HG02943 (cell line): ENCODE measurements at regions not wholly inside any gene's neighbourhood (a gene's known extent, or its start where the extent isn't known, plus 50 kb on each side); places are given as distances from the start of the nearest gene placed in this dataset.
"Not testable (repeated sequence)": the region's sequence is repeated elsewhere in the genome, so short reads cannot be mapped to it uniquely, and the experiment has no call there.

Experiments used
- ATAC-seq: cut with Tn5 transposase; IDR thresholded peaks from one replicate; pipeline ENCODE4 v1.9.1; 2021; ENCODE audit warnings: mild to moderate bottlenecking, low read depth, moderate library complexity; ENCODE audit not compliant: unreplicated experiment

DNA sequence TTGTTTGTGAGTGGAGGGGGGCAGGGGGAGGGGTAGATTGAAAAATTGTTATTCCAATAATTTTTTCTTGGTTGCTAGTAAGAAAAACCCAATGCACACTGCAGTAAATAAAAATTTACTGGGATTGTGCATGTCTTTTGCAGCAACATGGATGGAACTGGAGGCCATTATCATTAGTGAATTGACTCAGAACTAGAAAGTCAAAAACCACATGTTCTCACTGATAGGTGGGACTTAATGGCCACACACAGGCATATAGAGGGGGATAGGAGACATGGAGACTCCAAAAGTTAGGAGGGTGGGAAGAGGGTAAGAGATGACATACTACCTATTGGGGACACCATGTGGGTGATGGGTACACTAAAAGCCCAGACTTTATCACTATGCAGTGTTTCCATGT is 67.2 kb downstream of the BUB3 start:
- ATAC-seq, result no peak

DNA sequence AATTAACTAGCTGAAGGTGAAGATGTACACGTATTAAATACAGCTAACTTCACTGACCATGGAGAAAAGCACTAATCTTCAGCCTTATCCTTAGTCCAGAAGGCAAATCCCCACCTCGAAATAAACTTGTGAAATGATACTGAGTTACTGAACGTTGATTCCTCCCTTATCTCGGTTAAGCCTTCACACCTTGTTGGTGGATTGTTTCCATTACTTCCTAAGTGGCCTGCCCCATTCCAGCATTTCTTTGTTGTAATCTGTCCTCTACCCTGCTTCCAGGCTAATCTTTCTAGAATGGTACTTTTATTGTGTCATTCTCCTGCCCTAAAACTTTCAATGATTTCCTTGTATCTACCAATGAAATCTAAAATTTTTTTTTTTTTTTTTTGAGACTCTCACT is 68.6 kb downstream of the BUB3 start:
- no peak for ATAC-seq

DNA sequence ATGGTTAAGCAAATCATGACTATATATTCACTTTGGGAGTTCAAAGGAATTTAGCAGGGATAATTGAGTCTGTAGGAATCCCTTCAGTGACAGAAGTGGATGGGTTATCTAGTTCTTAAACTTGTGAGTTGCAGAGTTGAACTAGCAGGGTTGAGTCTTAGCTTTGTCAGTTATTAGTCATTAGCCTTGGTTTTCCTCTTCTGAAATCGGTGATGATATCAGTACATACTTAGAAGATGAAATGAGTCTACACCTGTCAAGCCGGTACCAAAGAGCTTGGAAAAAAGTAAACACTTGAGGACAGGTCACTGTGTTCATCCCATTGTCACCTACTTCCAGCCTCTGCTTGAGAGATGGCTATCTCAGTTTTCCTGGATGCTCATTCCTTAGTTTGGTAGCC is 73.5 kb downstream of the BUB3 start:
- no peak for ATAC-seq

DNA sequence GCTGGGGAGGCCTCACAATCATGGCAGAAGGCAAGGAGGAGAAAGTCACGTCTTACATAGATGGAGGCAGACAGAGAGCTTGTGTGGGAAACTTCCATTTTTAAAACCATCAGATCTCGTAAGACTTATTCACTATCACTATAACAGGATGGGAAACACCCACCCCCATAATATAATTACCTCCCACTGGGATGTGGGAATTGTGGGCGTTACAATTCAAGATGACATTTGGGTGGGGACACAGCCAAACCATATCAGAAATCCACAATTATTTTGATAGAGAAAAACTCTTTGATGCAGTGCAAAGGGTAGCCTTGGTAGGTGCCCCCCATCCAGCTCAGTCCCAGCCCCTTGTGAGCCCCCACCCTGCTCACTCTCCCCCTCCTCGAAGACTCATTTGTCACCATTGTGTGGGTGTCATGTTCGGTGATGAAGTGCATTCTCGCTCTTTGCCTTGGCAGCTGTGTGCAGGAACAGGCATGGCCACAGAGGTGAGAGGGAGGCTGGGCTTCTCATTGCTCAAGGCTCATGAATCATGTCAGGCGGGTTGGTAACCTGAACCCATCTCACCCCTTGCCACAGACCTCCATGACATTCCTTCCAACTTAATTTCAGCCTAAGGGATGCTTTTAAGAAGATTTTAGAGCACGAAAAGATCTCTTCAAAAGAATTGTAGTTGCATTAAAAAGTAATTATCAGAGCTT is 75.9 kb downstream of the BUB3 start:
- no peak for ATAC-seq

DNA sequence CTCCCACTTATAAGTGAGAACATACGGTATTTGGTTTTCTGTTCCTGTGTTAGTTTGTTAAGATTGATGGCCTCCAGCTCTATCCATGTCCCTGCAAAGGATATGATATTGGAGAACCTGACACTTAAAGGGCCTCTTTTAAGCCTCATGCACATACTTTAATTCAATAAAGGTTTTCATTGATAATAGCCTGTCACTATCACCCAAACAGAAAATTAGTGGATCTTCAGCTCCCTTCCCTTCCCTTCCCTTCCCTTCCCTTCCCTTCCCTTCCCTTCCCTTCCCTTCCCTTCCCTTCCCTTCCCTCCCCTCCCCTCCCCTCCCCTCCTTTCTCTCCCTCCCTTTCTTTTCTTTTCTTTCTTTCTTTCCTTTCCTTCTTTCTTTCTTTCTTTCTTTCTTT is 78.7 kb downstream of the BUB3 start:
- ATAC-seq, result not testable (repeated sequence)

DNA sequence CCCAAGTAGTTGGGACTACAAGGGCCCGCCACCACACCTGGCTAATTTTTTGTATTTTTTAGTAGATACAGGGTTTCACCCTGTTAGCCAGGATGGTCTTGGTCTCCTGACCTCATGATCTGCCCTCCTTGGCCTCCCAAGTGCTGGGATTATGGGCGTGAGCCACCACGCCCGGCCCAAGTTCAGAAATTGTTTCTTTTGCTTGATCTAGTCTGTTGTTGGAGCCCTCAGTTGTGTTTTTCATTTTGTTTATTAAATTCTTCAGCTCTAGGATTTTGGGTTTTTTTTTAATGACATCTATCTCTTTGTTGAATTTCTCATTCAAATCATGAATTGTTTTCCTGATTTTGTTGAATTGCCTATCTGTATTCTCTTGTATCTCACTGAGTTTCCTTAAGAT is 80.8 kb downstream of the BUB3 start:
- not testable (repeated sequence) for ATAC-seq

DNA sequence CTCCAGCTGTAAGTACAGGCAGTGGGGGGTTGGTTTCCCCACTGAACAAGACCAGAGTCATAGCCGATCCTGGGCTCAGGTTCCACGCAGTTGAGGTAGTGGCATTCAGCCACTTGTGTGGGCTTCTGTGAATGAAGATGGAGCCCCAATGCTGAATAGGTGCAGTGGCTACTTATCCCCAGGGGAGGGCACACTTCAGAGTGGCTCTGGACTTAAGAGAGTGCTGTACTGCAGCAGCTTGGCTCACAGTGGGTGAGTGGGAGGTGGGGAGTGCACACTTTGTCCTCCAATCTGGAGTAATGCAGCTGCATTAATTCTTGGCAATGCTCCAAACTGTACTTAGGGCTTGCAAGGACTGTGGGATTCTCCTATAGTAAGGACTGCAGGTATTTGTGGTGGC is 81.9 kb downstream of the BUB3 start:
- no peak for ATAC-seq

DNA sequence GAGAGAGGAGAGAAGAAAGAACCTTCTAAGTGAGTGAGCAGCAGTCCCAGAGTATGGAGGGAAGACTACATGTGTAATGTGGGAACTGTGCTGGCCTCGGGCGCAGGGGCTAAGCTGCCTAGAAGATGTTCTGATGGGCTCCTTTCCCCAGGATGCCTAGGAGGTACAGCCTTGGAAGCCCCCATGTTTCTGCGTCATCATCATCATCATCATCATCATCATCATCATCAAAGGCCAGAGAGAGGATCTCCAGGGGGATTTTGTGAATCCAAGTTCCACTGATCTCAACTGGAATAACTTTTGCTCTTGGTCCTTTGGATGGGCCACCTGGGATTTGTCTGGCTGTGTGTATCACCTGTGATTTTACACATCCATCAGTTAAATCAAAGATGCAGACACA is 86.0 kb downstream of the BUB3 start:
- no peak for ATAC-seq

DNA sequence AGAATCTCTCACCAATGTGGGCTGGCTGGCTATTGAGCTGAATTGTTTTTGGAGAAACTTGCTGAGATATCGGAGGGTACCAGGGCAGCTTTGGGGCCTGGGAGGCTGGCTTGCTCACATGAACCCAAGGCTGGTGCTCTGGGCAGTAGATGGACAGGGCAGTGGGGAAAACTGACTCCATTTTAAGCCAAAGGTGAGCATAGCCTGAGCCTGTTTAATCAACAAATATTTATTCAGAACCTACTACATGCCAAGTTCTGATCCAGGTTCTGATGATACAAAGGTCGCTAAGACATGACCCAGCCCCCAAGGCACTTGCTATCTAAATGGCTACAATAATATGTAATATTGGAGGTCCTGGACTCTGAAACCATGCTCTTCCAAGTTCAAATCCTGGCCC is 86.6 kb downstream of the BUB3 start:
- ATAC-seq, result no peak

DNA sequence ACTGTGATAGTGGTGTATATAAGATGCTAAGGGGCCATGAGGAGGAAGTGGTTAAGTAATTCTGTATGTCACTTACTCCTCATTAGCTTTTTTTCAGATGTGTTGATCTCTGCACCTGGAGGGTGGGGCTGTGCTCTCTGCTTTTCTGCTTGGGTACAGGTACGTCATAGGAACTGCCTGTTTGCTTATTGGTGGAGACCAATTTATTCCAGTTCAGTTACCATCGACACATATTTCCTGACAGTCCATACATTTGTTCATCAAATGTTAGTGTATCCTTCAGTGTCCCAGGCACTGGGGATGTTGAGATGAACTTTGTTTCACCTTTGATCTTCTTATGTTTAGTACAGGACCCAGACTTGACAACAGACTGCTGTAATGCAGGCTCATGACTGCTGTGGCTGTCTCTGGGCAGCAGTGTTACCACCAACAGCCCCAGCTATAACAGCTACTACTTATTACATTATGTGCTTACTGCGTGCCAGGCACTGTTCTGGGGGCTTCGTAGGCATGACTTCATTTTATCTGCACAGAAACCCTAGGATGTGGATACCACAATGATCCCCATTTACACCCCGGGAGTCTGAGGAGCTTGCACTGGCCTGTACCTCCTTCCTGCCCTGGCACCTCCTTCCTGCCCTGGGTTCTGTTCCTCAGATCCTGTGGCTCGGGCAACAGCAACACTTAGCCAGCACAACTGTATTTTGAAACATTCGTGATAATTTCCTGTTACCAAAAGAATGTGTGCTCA is 87.4 kb downstream of the BUB3 start:
- ATAC-seq, result no peak

DNA sequence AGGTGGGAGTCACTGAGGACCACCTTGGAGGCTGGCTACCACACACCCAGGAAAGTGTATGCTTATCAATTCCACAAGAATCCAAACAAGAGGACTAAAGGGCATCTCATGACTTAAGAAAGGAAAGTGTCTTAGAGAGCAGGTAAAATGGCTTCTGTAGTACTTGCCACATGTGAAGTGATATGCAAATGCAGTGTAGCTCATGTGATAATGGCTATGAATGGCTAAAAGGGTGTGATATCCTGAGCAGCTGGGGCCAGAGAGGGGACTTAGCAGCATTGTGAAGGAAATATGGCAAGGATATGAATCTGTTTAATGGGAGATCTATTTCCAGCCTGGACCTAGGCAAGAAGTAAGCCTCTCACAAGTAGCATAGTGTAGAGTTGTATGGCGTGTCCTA is 90.5 kb downstream of the BUB3 start:
- no peak for ATAC-seq

DNA sequence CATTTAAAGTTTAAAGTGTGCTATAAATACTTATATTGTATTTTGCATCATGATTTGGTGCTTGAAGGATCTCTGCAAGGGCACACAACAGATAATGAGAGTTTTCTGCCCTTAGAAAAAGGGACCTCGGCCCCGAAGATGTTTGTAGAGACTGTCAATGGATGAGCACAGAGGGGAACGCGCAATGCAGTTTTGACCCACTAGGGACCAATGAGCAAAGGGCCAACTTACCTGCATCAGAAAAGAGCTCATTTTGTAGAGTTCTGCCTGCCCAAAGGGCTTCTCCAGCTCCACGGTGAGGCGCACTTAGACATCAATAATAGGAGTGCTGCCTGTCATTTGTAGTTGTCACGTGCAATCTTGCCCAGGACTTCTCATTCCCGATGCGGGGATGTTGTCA is 91.1 kb downstream of the BUB3 start:
- ATAC-seq, result no peak

DNA sequence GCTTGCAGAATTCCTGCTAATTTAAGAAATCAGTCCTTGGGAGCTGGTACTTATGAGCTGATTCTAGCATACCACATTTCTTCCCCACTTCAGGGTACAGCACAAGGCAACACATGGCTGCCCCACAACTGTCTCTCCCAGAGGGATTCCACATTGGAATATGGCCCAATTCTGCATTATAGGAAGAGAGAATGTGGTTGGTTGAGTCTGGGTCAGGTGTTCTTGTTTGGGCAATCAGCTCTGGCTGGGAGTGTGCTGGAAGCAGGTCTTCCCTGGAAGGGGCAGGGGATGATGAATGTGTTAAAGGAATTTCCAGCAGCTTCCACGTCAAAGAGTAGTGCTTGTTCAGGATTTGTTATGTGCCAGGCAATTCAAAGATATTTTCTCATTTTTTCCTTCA is 95.7 kb downstream of the BUB3 start:
- ATAC-seq, result no peak

DNA sequence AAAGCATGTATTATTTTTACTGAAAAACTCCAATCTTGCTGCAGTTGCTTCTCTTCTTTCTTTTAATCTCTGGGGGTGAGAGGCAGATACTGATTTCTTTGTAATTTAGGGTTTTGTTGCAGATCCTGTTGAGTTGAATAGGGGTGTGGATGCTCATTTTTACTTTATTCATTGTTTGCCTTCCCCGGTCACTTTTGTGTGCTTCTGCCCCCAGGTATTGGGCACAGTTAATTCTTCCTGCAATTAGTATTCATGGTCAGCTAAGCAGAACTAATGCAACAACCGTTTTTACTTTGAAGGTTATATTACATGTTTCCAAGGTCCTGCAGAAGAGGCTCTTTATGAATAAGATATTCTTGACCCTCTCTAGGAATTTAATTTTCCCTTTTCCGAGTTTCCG is 96.4 kb downstream of the BUB3 start:
- no peak for ATAC-seq

DNA sequence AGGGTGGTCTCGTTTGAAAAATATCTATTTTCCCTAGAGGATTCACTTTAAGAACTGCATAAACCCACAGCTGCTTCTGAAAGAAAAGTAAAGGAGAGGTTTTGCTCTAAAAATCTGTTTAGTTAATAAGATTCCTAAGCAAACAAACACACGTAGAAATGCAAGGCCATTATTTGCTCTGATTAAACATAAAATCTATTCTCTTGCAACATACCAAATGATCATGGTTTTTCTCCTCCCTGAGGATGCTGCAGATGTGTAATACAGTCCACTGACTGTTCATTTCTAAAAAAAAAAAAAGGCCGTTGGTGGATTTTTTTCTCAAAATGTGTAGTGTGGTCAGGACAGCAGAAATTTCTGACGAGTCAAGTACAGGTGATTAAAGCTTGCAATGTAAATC is 98.6 kb downstream of the BUB3 start:
- ATAC-seq, result no peak

DNA sequence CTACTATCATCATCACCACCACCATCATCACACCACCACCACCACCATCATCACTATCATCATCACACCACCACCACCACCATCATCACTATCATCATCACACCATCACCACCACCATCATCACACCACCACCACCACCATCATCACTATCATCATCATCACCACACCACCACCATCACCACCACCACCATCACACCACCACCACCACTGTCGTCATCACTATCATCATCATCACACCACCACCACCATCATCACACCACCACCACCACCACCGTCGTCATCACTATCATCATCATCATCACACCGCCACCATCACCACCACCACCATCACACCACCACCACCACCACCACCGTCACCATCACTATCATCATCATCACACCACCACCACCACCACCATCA is 100.1 kb downstream of the BUB3 start:
- not testable (repeated sequence) for ATAC-seq

DNA sequence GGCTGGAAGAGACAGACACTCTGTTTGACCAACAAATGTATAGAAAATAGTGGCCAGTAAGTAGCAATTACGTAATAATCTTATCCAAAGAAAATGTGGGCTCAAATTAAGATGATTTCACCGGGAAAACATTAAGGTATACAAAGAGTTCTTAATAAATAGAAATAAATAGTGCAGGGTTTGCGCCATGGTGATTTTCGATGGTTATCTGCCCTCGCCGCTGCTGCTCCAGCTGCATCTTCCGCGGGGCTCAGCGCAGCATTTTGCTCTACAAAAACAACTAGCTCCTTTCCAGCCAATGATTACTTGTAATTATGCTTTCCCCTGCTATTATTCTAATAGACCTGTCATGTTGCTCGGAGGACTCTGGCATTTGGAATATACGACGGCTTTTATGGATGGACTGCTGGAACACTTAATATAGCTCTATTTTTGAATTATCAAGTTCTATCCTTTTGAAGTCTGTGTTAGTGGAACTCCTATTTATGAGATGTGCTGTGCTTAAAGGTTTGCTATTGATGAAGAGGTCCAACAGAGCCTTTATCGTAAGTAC is 103.8 kb downstream of the BUB3 start:
- ATAC-seq, result no peak

DNA sequence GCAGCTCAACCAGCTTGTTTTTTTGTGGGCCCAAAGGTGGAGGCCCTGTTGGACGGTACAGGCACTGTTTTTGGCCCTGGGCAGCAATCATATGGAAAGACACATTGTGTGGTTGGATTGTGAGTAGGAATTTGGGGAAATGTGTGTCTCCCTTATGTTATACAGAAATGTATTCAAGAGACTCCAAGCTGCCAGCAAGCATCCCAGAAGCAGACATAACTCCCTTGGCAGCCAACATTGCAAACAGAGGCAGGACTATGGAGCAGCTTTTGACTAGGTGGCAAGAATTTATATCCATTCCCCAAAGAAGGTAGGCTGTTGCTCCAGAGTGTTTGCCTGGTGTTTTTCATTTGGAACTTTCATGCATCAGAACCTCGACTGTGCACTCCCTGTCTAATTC is 104.9 kb downstream of the BUB3 start:
- no peak for ATAC-seq

DNA sequence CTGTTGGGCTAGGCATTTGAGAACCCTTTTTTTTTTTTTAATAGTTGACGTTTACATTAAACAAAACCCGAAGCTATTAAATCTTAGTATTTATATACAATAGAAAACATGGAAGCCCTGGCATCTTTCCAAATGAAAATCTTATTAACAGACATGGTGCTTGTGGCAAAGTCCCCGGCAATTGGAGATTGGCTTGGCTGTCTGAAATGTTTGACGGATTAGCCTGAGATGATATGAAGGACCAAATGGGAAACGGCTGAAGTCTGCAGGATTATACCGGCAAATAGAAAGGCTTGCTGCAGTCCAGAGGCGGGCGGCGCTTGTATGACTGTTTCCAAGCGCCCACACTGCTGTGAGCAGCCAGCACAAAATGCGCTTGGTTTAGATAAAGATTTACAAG is 105.6 kb downstream of the BUB3 start:
- ATAC-seq, result no peak

DNA sequence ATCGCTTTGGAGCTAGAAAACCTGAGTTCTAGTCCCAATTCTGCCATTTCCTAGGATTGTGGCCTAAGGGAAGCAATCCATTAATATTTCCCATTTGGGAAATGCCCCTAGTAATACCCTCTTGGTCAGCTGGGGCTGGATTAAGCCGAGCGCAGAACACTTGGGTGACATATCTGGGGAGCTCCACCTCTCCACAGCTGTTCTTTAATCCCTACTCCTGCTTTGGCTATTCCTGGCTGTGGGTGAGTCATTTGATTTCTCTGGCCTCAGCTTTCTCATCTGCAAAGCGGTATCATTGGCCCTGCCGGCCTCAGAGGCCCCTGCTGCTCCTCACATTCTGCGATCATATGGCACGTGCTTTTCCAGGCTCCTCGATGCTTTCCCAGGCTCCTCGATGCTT is 108.3 kb downstream of the BUB3 start:
- ATAC-seq, result no peak

DNA sequence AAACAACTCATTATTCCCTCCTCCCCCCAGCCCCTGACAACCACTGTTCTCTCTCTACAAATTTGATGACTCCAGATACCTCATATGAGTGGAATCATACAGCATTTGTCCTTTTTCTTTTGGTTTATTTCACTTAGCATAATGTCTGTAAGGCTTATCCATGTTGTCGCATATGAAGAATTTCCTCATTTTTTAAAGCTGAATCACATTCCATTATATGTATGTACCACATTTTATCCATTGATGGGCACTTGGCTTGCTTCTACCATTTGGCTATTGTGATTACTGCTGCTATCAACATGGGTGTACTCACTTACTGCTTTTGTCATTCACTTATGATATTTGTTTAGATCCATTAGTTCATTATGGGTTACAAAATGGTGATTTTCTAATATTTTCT is 112.8 kb downstream of the BUB3 start:
- no peak for ATAC-seq

DNA sequence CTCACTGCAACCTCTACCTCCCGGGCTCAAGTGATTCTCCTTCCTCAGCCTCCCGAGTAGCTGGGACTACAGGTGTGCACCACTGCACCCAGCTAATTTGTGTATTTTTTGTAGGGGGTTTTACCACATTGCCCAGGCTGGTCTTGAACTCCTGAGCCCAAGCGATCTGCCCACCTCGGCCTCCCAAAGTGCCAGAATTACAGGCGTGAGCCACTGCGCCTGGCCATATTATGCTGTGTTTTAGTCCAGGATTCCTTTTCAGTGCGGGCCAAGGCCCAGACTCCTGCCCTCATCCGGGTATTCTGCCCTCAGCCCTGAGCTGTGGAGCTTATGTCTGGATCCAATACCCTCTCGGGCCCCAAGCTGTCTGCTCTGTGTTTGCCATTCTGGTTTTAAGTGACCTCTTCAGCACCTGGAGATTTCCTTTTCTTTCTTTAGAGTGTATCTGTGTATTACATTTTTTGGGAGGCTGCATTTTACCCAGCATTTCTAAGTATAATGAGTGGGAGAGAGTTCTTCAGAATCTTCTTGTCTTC is 114.9 kb downstream of the BUB3 start:
- ATAC-seq, result no peak
